Stomach smooth muscle (tissue), 2 donors: ENCODE measurements at regions not wholly inside any gene's neighbourhood (a gene's known extent, or its start where the extent isn't known, plus 50 kb on each side); places are given as distances from the start of the nearest gene placed in this dataset.

Experiments used
- H3K27ac ChIP-seq: one replicate; pipeline ENCODE4 v1.7.0; 2013; ENCODE audit warnings: mild to moderate bottlenecking, low read length, inconsistent platforms
- H3K27me3 ChIP-seq, 2 donors: one replicate each; pipeline ENCODE4 v1.7.0; 2013; ENCODE audit warnings: low read length in 2 of 2; ENCODE audit not compliant: insufficient read depth in 2 of 2, control insufficient read depth in 1 of 2
- H3K36me3 ChIP-seq, 2 donors: one replicate each; pipeline ENCODE4 v1.7.0; 2013; ENCODE audit warnings: low read length in 2 of 2; ENCODE audit not compliant: control insufficient read depth in 2 of 2, insufficient read depth in 2 of 2
- H3K4me1 ChIP-seq: one replicate; pipeline ENCODE4 v1.7.0; 2013; ENCODE audit warnings: low read length; ENCODE audit not compliant: control insufficient read depth, insufficient read depth
- H3K4me3 ChIP-seq, 2 donors: one replicate each; pipeline ENCODE4 v1.7.0; 2013; ENCODE audit warnings: low read length in 2 of 2
- H3K9ac ChIP-seq, 2 donors: one replicate each; pipeline ENCODE4 v1.7.0; 2013; ENCODE audit warnings: low read length in 2 of 2, mild to moderate bottlenecking in 1 of 2
- H3K9me3 ChIP-seq, 2 donors: one replicate each; pipeline ENCODE4 v1.7.0; 2013; ENCODE audit warnings: low read length in 2 of 2; ENCODE audit not compliant: control insufficient read depth in 2 of 2
- donor health status: healthy.
- donor health status: Pancreatic carcinoma.

DNA sequence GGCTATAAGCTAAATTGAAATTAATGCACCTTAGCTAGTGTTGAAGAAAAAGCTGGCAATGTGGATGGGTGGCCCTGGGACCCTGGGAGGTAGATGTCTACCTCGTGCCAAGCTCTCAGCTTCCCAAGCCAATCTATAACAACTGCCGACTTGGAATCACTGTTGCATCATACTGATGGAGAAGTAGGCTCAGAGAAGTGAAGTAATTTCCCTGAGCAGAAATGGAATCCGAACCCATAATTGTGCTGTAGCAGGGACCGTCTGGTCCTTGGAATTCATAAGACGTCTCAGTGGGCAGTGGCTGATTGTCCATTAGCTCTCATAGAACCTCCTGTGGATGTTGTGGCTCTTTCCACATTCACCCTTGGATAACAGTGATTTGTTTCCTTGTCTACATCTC lies 196.6 kb downstream of the RAB11FIP4 start:
- Histone ChIP-seq H3K27me3 (no peaks in the 10 kb centered on the region), H3K4me3 (no peak overlapping the region), H3K4me1 (peaks cover 7% of the 10 kb centered on the region), H3K36me3 (peaks cover 0 to 14% of the 10 kb centered on the region in 2 donors), H3K9ac (no peak overlapping the region), H3K9me3 (no peaks in the 10 kb centered on the region), H3K27ac (no peak overlapping the region)
